ENCODE measurements at regions not wholly inside any gene's neighbourhood (a gene's known extent, or its start where the extent isn't known, plus 50 kb on each side); places are given as distances from the start of the nearest gene placed in this dataset.

DNA sequence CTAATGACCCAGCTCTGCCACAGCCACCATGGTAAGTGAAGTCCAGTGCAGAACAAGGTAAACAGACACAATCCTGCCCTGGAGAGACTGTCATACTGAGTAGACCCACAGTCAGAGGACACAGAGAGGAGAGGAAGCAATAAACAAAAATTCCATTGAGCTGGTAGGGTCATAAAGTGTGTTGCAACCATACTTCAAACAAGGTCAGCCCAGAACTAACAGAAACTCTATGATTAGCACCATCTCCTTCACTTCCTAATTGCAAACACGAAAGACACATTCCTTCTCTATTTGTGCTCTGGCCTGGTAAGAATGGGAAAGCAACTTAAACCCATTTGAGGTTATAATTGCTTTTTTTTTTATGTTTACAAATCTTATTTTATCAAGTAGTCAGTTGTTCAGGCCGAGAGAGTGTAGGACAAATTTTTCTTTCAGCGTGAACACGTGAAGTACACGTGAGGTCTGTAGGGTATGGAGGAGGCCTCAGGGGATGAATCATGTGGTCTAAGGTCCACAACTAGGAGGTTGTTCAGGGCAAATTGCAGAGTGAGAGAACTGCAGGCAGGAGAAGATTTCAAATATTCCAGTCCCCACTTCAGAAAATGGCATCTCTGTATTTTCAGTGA, 71.4 kb upstream of the GLS start (continued):
- TF ChIP-seq, protein P1, sequence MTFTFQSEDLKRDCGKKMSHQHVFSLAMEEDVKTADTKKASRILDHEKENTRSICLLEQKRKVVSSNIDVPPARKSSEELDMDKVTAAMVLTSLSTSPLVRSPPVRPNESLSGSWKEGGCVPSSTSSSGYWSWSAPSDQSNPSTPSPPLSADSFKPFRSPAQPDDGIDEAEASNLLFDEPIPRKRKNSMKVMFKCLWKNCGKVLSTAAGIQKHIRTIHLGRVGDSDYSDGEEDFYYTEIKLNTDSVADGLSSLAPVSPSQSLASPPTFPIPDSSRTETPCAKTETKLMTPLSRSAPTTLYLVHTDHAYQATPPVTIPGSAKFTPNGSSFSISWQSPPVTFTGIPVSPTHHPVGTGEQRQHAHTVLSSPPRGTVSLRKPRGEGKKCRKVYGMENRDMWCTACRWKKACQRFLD (tag by site-specific recombination; IDR thresholded peaks at IDR 0.05), result no peak
- TF ChIP-seq ZNF610 (tag by site-specific recombination; IDR thresholded peaks at IDR 0.05; ENCODE audit: borderline replicate concordance) (no peak), ZNF324 (tag by site-specific recombination; IDR thresholded peaks at IDR 0.05) (no peak), OSR2 (tag by site-specific recombination; IDR thresholded peaks at IDR 0.05) (no peak), ZNF777 (tag by site-specific recombination; IDR thresholded peaks at IDR 0.05; ENCODE audit: borderline replicate concordance) (no peak)
- TF ChIP-seq, protein P2, sequence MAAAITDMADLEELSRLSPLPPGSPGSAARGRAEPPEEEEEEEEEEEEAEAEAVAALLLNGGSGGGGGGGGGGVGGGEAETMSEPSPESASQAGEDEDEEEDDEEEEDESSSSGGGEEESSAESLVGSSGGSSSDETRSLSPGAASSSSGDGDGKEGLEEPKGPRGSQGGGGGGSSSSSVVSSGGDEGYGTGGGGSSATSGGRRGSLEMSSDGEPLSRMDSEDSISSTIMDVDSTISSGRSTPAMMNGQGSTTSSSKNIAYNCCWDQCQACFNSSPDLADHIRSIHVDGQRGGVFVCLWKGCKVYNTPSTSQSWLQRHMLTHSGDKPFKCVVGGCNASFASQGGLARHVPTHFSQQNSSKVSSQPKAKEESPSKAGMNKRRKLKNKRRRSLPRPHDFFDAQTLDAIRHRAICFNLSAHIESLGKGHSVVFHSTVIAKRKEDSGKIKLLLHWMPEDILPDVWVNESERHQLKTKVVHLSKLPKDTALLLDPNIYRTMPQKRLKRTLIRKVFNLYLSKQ (tag by site-specific recombination; IDR thresholded peaks at IDR 0.05; ENCODE audit: borderline replicate concordance), result no peak

- Histone ChIP-seq H3K36me3 (ENCODE audit: control insufficient read depth in 2 of 2, insufficient read depth in 1 of 2, low read length in 2 of 2) (no peaks in the 10 kb centered on the region), H3K9me3 (ENCODE audit: control insufficient read depth, insufficient read depth, low read depth, low read length) (no peaks in the 10 kb centered on the region), H3K27ac (ENCODE audit: extremely low read depth, low read depth, low read length) (no peak overlapping the region), H3K4me1 (ENCODE audit: control insufficient read depth, insufficient read depth, low read length) (no peaks in the 10 kb centered on the region), H3K4me3 (ENCODE audit: low read depth, low read length) (no peak overlapping the region)
- POLR2A ChIA-PET, result interaction anchor here (0.6 kb wide), 1 partner anchor 203 kb away, joined by 3 read pairs; no protein-coding TSS in a partner anchor
- TF ChIP-seq SETDB1 (IDR thresholded peaks at IDR 0.05; ENCODE audit: insufficient read length, low read length) (no peak), ZNF266 (tag by site-specific recombination; IDR thresholded peaks at IDR 0.05; ENCODE audit: low read depth) (no peak), ZSCAN4 (tag by site-specific recombination; IDR thresholded peaks at IDR 0.05) (no peak), SCRT1 (tag by site-specific recombination; IDR thresholded peaks at IDR 0.05; ENCODE audit: borderline replicate concordance) (no peak), ZNF148 (tag by site-specific recombination; IDR thresholded peaks at IDR 0.05; ENCODE audit: borderline replicate concordance) (no peak), ZNF416 (tag by site-specific recombination; IDR thresholded peaks at IDR 0.05) (no peak), ZNF112 (tag by site-specific recombination; IDR thresholded peaks at IDR 0.05) (no peak), ZNF223 (tag by site-specific recombination; IDR thresholded peaks at IDR 0.05) (no peak), EGR2 (tag by site-specific recombination; IDR thresholded peaks at IDR 0.05; ENCODE audit: low read depth) (no peak), ZNF785 (tag by site-specific recombination; IDR thresholded peaks at IDR 0.05) (no peak), ZNF558 (tag by site-specific recombination; IDR thresholded peaks at IDR 0.05) (no peak), ZNF37A (tag by site-specific recombination; IDR thresholded peaks at IDR 0.05) (no peak)
- TF ChIP-seq, protein P3, sequence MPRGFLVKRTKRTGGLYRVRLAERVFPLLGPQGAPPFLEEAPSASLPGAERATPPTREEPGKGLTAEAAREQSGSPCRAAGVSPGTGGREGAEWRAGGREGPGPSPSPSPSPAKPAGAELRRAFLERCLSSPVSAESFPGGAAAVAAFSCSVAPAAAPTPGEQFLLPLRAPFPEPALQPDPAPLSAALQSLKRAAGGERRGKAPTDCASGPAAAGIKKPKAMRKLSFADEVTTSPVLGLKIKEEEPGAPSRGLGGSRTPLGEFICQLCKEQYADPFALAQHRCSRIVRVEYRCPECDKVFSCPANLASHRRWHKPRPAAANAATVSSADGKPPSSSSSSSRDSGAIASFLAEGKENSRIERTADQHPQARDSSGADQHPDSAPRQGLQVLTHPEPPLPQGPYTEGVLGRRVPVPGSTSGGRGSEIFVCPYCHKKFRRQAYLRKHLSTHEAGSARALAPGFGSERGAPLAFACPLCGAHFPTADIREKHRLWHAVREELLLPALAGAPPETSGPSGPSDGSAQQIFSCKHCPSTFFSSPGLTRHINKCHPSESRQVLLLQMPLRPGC (tag by site-specific recombination; IDR thresholded peaks at IDR 0.05), result no peak
- CTCF ChIA-PET, result interaction anchor here (0.6 to 0.7 kb wide), 2 partner anchors 8 to 1058 kb away, joined by 3 read pairs; no protein-coding TSS in a partner anchor
Measured at GRCh38 chr2:190809876-190810525, 70.6 kb upstream of the GLS start.
